GM19397 (cell line): ENCODE measurements at regions not wholly inside any gene's neighbourhood (a gene's known extent, or its start where the extent isn't known, plus 50 kb on each side); places are given as distances from the start of the nearest gene placed in this dataset.
"Not testable (repeated sequence)": the region's sequence is repeated elsewhere in the genome, so short reads cannot be mapped to it uniquely, and the experiment has no call there.

Experiments used
- ATAC-seq: cut with Tn5 transposase; IDR thresholded peaks from one replicate; pipeline ENCODE4 v1.9.1; 2021; ENCODE audit warnings: mild to moderate bottlenecking, moderate library complexity; ENCODE audit not compliant: unreplicated experiment

DNA sequence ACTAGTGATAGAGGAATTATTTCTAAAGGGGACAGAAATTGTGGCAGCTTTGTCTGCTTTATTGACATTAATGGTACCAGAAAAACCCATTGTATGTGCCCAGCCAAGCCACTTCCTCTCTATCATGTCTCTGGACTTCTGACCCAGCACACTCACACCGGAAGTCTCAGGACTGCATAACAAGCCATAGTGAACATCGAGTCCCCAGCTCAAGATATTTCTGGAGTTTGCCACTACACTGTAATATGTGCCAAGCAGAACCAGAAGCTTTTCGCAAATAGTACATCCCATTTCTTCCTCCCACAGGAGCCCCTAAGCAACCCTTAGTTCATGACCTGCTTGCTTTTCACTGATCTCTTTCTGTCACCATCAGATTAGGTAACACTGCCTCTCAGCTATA lies 187.4 kb upstream of the GHR start:
- ATAC-seq, result no peak

- no peak for ATAC-seq
Measured at GRCh38 chr5:42241636-42242035, 181.6 kb upstream of the GHR start.

- no peak for ATAC-seq
Measured at GRCh38 chr5:42242210-42242609, 181.0 kb upstream of the GHR start.

GRCh38 chr5:42242881-42243485 lies 180.3 kb upstream of the GHR start:
- ATAC-seq, result no peak

DNA sequence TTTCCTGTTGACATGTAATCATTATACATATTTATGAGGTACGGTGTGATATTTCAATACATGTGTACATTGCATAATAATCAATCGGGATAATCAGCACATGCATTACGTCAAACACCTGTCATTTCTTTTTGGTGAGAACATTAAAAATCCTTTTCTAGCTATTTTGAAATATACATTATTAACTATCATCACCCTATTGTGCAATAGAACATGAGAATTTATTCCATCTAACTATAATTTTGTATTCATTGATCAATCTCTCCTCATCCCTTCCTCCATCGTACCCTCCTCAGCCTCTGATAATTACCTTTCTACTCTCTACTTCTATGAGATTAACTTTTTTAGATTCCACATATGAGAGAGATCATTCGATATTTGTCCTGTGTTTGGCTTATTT lies 170.9 kb upstream of the GHR start:
- no peak for ATAC-seq

DNA sequence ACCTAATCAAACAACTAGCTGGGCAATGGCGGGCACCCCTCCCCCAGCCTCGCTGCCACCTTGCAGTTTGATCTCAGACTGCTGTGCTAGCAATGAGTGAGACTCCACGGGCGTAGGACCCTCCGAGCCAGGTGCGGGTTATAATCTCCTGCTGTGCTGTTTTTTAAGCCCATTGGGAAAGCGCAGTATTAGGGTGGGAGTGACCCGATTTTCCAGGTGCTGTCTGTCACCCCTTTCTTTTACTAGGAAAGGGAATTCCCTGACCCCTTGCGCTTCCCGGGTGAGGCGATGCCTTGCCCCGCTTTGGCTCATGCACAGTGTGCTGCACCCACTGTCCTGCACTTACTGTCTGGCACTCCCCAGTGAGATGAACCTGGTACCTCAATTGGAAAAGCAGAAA lies 163.3 kb upstream of the GHR start:
- not testable (repeated sequence) for ATAC-seq

DNA sequence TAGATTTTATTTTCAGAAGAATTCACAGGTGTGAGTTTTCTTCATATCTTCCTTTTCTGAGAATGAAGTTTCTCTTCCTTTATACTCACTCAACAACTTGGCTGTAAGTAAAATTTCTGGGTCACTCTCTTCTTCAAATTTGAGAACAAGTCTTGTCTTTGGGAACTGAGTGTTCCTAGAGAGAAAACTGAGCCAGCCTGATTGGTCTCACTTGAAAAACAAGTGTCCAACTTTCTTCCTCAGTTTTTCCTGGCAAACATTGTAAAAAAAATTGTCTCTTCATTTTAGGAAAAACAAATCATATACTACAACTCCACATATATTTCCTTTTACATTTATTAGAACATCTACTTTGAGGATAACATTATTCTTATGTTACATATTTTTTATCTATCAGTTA lies 156.1 kb upstream of the GHR start:
- ATAC-seq, result no peak

DNA sequence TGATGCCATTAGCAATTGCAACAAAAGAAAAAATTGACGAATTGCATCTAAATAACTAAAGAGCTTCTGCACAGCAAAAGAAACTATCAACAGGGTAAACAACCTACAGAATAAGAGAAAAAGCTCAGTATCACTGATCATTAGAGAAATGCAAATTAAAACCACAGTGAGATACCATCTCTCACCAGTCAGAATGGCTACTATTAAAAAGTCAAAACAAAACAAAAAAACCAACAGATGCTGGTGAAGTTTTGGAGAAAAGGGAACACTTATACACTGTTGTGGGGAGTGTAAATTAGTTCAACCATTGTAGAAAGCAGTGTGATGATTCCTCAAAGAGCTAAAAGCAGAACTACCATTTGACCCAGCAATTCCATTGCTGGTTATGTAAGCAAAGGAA lies 155.1 kb upstream of the GHR start:
- ATAC-seq, result not testable (repeated sequence)

GRCh38 chr5:42268630-42269029 lies 154.6 kb upstream of the GHR start:
- no peak for ATAC-seq

- no peak for ATAC-seq
Measured at GRCh38 chr5:42270771-42271170, 152.5 kb upstream of the GHR start.

DNA sequence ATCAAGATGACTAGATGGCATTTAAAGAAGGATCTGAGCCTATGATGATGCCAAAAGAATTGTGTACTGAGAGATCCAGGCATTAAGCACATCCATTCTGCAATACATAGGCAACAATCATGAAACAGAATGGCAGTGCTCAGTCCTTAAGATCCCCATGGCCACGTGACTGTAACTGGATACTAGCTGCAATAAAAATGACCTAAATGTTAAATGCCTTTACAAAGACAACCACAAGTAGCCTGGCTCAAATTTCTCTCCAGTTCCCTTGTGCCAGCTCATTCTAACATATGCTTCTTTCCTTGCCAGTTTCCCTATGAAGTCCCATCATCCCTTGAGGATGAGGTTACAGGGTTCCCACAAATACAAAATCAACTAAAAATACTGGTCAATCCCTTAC lies 148.3 kb upstream of the GHR start:
- no peak for ATAC-seq

GRCh38 chr5:42277293-42277692 lies 145.9 kb upstream of the GHR start:
- ATAC-seq, result no peak

DNA sequence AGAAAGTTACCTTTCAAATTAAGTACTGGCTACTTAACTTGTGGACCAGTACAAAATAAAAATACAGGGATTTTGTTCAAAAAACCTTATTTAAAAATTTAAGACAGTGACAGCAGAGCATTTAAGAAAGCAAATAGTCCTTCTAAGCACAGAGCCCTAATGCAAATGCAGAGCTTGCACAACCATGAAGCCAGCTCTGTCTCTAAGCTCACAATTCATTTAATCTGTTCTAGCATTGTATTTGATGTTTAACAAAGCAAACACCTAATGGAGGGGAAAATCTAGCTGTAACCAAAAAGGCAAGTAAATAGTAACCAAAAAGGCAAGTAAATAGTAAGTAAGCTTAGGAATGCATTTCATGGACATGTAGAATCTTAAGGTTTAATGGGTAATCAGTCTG lies 138.7 kb upstream of the GHR start:
- ATAC-seq, result no peak

GRCh38 chr5:42285230-42285629 lies 138.0 kb upstream of the GHR start:
- no peak for ATAC-seq

- ATAC-seq, result no peak
Measured at GRCh38 chr5:42300496-42300895, 122.7 kb upstream of the GHR start.

DNA sequence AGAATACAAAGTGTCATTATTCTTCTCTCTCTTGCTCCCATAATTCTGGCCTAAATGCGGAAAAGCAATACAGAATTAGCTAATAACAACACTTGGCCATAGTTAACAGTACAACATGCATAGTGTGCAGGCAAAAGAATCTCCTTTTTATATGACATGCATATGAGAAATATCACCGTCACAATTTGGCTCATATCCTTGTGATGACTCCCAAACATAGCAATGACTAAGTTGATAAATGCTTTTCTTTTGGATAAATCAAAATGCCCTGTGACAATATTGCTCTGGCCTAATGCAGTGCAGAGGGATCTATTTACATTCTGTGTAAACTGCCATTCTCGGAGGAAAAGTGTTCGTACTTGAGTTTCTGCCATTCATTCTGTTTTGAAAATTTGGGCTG lies 121.9 kb upstream of the GHR start:
- ATAC-seq, result no peak

GRCh38 chr5:42302186-42302585 lies 121.1 kb upstream of the GHR start:
- no peak for ATAC-seq

DNA sequence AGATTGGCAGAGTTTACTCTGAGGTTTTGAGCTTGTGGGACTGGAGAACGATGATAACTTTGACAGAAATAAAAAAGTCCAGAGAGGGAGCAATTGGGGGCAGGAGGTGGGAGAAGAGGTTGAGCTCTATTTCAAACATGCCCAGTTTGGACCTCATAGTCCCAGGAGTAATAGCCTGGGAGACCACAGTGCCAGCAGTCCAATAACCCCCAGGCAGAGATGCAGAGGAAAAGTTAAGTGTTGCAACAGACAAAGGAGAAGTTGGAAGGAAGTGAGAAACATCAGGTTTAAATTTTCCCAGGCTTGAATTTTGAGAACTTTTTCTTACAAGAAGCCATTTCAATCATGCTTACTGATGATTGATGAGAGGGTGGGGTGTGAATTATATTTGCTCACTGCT lies 117.0 kb upstream of the GHR start:
- no peak for ATAC-seq

DNA sequence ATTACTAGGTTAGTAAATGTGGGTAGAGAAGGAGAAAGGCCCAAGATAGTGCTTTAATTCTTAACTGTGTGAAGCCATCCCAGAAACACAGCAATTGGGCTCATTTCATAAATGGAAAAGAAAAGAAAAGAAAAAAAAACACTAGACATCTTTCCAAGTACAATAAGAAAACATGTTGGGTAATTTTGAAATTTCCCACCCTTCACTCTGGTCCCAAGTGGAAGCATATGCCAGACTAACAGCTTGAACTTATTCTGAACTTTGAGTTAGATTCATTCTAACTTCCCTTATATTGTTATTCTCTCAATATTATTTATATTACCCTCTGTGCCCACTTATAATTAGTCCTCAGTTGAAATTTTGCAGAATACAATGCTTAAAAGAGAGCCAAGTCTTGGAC lies 113.4 kb upstream of the GHR start:
- ATAC-seq, result no peak

DNA sequence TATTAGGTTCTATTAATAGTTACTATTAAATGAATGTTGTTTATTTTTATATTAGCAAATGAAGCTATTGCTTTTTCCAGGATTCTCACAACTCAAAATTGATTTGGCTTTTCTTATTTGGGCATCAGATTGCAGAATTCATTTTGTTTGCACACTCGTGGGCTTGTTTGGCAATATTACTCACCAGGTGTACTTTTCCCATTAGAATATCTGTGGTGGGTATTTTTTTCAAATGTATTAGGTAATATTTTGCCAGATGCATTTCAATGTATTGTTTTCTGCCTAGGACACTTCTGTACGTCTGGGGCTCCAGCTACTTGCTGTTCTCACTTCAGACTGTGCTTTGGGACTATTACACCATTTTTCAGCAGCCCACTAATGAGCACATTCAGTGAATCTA lies 108.0 kb upstream of the GHR start:
- ATAC-seq, result no peak

- no peak for ATAC-seq
Measured at GRCh38 chr5:42317575-42317974, 105.7 kb upstream of the GHR start.

GRCh38 chr5:42319546-42319945 lies 103.7 kb upstream of the GHR start:
- not testable (repeated sequence) for ATAC-seq

GRCh38 chr5:42321785-42322184 lies 101.5 kb upstream of the GHR start:
- no peak for ATAC-seq

GRCh38 chr5:42337143-42337542 lies 86.1 kb upstream of the GHR start:
- no peak for ATAC-seq
